Stomach smooth muscle (tissue), 2 donors: ENCODE measurements at regions not wholly inside any gene's neighbourhood (a gene's known extent, or its start where the extent isn't known, plus 50 kb on each side); places are given as distances from the start of the nearest gene placed in this dataset.
"Not testable (repeated sequence)": the region's sequence is repeated elsewhere in the genome, so short reads cannot be mapped to it uniquely, and the experiment has no call there.

Source experiments
- H3K27ac ChIP-seq: one replicate; pipeline ENCODE4 v1.7.0; 2013; ENCODE audit warnings: mild to moderate bottlenecking, low read length, inconsistent platforms
- H3K27me3 ChIP-seq, 2 donors: one replicate each; pipeline ENCODE4 v1.7.0; 2013; ENCODE audit warnings: low read length in 2 of 2; ENCODE audit not compliant: insufficient read depth in 2 of 2, control insufficient read depth in 1 of 2
- H3K36me3 ChIP-seq, 2 donors: one replicate each; pipeline ENCODE4 v1.7.0; 2013; ENCODE audit warnings: low read length in 2 of 2; ENCODE audit not compliant: control insufficient read depth in 2 of 2, insufficient read depth in 2 of 2
- H3K4me1 ChIP-seq: one replicate; pipeline ENCODE4 v1.7.0; 2013; ENCODE audit warnings: low read length; ENCODE audit not compliant: control insufficient read depth, insufficient read depth
- H3K4me3 ChIP-seq, 2 donors: one replicate each; pipeline ENCODE4 v1.7.0; 2013; ENCODE audit warnings: low read length in 2 of 2
- H3K9ac ChIP-seq, 2 donors: one replicate each; pipeline ENCODE4 v1.7.0; 2013; ENCODE audit warnings: low read length in 2 of 2, mild to moderate bottlenecking in 1 of 2
- H3K9me3 ChIP-seq, 2 donors: one replicate each; pipeline ENCODE4 v1.7.0; 2013; ENCODE audit warnings: low read length in 2 of 2; ENCODE audit not compliant: control insufficient read depth in 2 of 2
- donor health status: healthy.
- donor health status: Pancreatic carcinoma.

- H3K36me3 ChIP-seq: no peaks in the 10 kb centered on the region
Observed at GRCh38 chr10:123269675-123270074, 115.5 kb downstream of the BUB3 start.

GRCh38 chr10:123270221-123270620, 116.0 kb downstream of the BUB3 start:
- peaks cover 0 to 3% of the 10 kb centered on the region in 2 donors for H3K9me3 ChIP-seq
- no peaks in the 10 kb centered on the region for H3K4me1 ChIP-seq
- peaks cover 8 to 11% of the 10 kb centered on the region in 2 donors for H3K27me3 ChIP-seq
- no peak overlapping the region for H3K4me3 ChIP-seq
- no peak overlapping the region for H3K27ac ChIP-seq
- H3K9ac ChIP-seq: no peak overlapping the region
- no peaks in the 10 kb centered on the region for H3K36me3 ChIP-seq

More at GRCh38 chr10:123269675-123270074, 115.5 kb downstream of the BUB3 start:
- Histone ChIP-seq H3K4me1 (no peaks in the 10 kb centered on the region), H3K27ac (no peak overlapping the region), H3K27me3 (peaks cover 8 to 11% of the 10 kb centered on the region in 2 donors), H3K9ac (no peak overlapping the region), H3K9me3 (peaks cover 0 to 3% of the 10 kb centered on the region in 2 donors), H3K4me3 (no peak overlapping the region)

- Histone ChIP-seq H3K4me3 (no peak overlapping the region), H3K9ac (no peak overlapping the region), H3K36me3 (no peaks in the 10 kb centered on the region), H3K4me1 (no peaks in the 10 kb centered on the region), H3K9me3 (peaks cover 3 to 4% of the 10 kb centered on the region in 2 donors), H3K27me3 (peaks cover 10 to 11% of the 10 kb centered on the region in 2 donors), H3K27ac (no peak overlapping the region)
Observed at GRCh38 chr10:123270806-123271205, 116.6 kb downstream of the BUB3 start.

GRCh38 chr10:123272171-123272570, 118.0 kb downstream of the BUB3 start:
- Histone ChIP-seq H3K27me3 (peaks cover 10 to 11% of the 10 kb centered on the region in 2 donors), H3K4me3 (no peak overlapping the region)

GRCh38 chr10:123274306-123275135, 120.3 kb downstream of the BUB3 start:
- H3K36me3 ChIP-seq: no peaks in the 10 kb centered on the region
- H3K9me3 ChIP-seq: peaks cover 7 to 9% of the 10 kb centered on the region in 2 donors
- peaks cover 10 to 11% of the 10 kb centered on the region in 2 donors for H3K27me3 ChIP-seq
- no peak overlapping the region for H3K9ac ChIP-seq
- no peaks in the 10 kb centered on the region for H3K4me1 ChIP-seq
- H3K4me3 ChIP-seq: no peak overlapping the region
- H3K27ac ChIP-seq: no peak overlapping the region

More at GRCh38 chr10:123272171-123272570, 118.0 kb downstream of the BUB3 start:
- no peaks in the 10 kb centered on the region for H3K36me3 ChIP-seq
- H3K27ac ChIP-seq: no peak overlapping the region
- H3K9me3 ChIP-seq: peaks cover 7 to 9% of the 10 kb centered on the region in 2 donors
- no peaks in the 10 kb centered on the region for H3K4me1 ChIP-seq
- no peak overlapping the region for H3K9ac ChIP-seq

- Histone ChIP-seq H3K27me3 (peaks cover 10 to 11% of the 10 kb centered on the region in 2 donors), H3K9ac (no peak overlapping the region), H3K9me3 (peaks cover 7 to 9% of the 10 kb centered on the region in 2 donors), H3K4me3 (no peak overlapping the region), H3K4me1 (no peaks in the 10 kb centered on the region), H3K27ac (no peak overlapping the region), H3K36me3 (no peaks in the 10 kb centered on the region)
Observed at GRCh38 chr10:123275136-123275564, 120.9 kb downstream of the BUB3 start.

GRCh38 chr10:123278445-123278844, 124.2 kb downstream of the BUB3 start:
- peaks cover 4 to 9% of the 10 kb centered on the region in 2 donors for H3K9me3 ChIP-seq
- H3K4me3 ChIP-seq: no peak overlapping the region
- H3K27ac ChIP-seq: no peak overlapping the region
- no peaks in the 10 kb centered on the region for H3K36me3 ChIP-seq
- peaks cover 3 to 4% of the 10 kb centered on the region in 2 donors for H3K27me3 ChIP-seq
- H3K9ac ChIP-seq: no peak overlapping the region
- no peaks in the 10 kb centered on the region for H3K4me1 ChIP-seq

- H3K36me3 ChIP-seq, H3K27ac ChIP-seq, H3K4me3 ChIP-seq, H3K27me3 ChIP-seq, H3K9me3 ChIP-seq, H3K4me1 ChIP-seq, H3K9ac ChIP-seq: not testable (repeated sequence)
Observed at GRCh38 chr10:123283371-123283770, 129.2 kb downstream of the BUB3 start.

- Histone ChIP-seq H3K27me3 (no peaks in the 10 kb centered on the region), H3K4me3 (no peak overlapping the region), H3K4me1 (no peaks in the 10 kb centered on the region), H3K9ac (no peak overlapping the region), H3K36me3 (no peaks in the 10 kb centered on the region), H3K27ac (no peak overlapping the region), H3K9me3 (no peaks in the 10 kb centered on the region)
Observed at GRCh38 chr10:123284022-123284421, 129.8 kb downstream of the BUB3 start.

- H3K4me1 ChIP-seq: no peaks in the 10 kb centered on the region
- no peaks in the 10 kb centered on the region for H3K27me3 ChIP-seq
- no peak overlapping the region for H3K4me3 ChIP-seq
- no peak overlapping the region for H3K27ac ChIP-seq
- no peak overlapping the region for H3K9ac ChIP-seq
- no peaks in the 10 kb centered on the region for H3K36me3 ChIP-seq
- H3K9me3 ChIP-seq: peaks cover 0 to 12% of the 10 kb centered on the region in 2 donors
Observed at GRCh38 chr10:123287594-123288247, 133.5 kb downstream of the BUB3 start.
